Femur (tissue), 1 donor: ENCODE measurements at regions not wholly inside any gene's neighbourhood (a gene's known extent, or its start where the extent isn't known, plus 50 kb on each side); places are given as distances from the start of the nearest gene placed in this dataset.
A peak's percentile ranks its signal among the peaks of the same experiment; 100 is the strongest.
"Not testable (repeated sequence)": the region's sequence is repeated elsewhere in the genome, so short reads cannot be mapped to it uniquely, and the experiment has no call there.

ENCODE experiments used
- DNase-seq: peaks from one replicate; pipeline ENCODE4 v3.0.0-alpha.2; 2017

DNA sequence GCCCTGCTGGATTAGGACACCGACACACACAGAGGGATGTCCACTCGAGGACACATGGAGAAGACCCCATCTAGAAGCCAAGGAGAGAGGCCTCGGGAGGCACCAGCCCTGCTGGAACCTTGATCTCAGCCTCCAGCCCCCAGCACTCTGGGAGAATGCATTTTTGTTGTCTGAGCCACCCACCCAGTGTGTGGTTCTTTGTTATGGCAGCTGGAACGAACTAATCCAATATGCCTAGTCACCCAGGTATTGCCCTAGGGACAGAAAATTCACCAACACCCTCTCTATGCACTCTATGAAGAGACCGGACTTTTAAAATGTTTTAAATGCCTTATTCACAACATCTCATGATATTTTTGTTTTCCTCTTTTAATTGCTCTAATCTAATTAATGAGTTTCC is 117.4 kb downstream of the CRYAA start:
- DNase-seq, result no peak

DNA sequence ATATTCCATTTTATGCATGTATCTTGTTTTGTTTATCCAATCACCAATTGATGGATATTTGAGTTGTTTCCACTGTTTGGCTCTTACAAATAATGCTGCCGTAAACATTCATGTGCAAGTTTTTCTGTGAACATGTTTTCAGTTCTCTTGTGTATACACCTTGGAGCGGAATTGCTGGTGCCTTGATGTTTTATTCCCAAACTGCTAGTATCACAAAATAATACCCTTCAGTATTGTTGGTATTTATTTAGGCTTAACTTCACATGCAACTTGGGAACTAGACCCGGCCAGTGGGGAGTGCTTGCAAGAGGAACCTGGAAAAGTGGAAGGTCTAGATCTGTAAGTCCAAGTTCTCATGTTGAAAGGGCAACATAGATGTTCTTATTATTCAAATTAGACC is 115.9 kb downstream of the CRYAA start:
- no peak for DNase-seq

DNA sequence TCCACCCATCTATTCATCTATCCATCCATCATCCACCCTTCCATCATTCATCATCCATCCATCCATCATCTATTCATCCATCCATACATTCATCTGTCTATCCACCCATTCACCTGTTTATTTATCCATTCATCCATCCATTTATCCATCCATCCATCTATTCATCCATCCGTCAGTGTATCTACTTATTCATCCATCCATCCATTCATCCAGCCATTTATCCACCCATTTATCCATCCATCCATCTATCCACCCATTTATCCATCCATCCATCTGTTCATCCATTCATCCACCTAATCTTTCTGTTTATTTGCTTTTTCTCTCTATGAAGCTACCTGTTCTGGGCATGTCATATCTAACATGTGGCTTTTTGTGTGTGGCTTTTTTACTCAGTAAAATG is 115.4 kb downstream of the CRYAA start:
- no peak for DNase-seq

DNA sequence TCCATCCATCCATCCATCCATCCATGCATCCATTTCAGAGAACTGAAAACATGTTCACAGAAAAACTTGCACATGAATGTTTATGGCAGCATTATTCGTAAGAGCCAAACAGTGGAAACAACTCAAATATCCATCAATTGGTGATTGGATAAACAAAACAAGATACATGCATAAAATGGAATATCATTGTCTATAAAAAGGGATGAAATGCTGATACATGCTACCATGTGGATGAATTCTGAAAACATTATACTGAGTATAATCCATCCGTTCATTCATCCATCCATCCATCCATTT is 115.1 kb downstream of the CRYAA start:
- not testable (repeated sequence) for DNase-seq

DNA sequence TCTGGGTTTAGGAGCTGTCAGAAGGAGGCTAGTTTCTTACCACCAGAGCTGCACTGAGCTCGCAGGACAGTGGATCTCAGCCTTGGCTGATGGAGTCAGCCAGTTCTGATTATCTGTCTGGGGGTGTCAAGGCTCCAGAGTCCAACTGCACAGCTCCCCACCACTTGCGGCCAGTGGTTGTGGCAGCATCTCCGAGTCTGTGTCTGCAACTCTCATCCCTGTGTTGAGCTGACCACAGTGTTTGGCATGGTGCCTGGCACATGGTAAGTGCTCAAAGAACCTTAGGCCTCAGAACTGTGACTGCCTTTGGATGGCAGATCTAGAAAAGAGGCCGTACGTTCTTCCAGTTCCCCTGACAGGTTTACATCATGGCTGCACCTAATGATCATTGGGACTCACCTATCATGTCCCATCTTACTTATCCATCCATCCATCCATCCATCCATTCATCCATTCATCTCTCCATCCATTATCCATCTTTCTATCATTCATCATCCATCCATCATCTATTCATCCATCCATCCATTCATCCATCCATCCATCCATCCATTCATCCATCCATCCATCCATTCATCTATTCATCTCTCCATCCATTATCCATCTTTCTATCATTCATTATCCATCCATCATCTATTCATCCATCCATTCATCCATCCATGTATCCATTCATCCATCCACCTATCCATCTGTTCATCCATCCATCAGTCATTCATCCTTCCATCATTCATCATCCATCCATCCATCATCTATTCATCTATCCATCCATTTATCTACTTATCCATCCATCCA is 114.5 kb downstream of the CRYAA start:
- DNase-seq, result no peak

DNA sequence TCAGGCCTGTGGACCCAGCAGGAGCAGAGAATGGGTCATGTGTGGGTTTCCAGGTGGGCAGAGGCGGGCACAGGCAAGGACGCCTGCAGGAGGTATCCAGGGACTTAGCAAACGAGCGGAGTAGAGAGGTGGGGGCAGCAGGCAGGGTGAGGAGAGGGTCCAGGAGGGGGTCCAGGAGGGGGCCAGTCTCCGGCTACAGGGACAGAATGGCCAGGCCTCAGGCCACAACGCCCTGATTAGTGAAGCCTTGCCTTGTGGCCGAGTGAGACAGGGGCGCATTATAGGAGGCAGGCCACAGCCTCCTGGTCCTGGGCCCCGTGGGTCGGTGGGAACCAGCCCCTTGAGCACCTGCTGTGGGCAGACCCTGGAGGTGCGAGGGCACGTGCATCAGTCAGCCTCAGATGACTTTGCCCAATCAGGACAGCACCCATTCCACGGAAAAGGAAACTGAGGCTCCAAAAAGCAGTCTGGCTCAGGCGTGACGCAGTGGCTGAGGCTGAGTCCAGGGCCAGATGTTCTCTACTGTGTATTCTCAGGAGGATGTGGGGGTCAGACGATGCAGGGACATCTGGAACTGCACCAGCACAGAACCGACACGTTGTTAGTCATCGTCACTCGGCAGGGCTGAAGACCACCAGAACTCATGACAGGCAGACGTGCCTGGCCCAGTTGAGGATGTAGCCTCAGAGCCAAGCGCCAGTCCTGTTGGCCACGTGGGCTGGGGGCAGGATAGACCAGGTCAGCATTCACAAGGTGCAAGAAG is 113.7 kb downstream of the CRYAA start:
- no peak for DNase-seq

DNA sequence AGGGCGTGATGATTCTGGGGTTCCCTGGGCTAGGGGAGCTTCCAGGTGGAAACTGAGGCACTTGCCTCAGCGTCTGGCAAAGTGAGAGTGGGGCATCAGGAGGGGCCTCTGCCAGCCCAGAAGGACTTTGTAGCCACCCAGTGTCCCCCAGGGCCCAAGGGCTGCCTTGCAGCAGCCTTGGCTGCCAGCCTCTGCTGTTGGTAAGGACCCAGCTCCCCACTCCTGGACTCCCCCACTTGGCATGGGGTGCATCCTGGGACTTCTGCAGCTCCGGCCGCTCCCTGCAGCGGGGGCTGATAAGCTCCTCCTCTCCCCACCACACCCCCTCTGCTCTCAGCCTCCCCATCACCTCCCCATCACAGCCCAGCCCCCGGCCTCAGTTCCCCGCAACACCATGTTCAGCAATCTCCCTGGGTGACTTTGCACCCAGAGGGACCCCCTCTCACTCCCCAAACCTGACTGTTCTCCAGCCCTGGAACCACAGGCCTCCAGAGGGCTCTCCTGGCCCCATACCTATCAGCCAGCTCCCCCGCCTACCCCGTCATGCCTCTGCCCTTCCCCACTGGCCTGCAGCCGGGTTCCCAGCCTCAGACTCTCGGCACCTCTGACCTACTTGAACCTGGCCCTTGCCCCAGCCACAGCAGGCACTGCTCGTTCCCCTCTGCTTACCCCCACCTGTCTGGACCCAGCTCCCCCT is 113.0 kb downstream of the CRYAA start:
- DNase-seq, result no peak

DNA sequence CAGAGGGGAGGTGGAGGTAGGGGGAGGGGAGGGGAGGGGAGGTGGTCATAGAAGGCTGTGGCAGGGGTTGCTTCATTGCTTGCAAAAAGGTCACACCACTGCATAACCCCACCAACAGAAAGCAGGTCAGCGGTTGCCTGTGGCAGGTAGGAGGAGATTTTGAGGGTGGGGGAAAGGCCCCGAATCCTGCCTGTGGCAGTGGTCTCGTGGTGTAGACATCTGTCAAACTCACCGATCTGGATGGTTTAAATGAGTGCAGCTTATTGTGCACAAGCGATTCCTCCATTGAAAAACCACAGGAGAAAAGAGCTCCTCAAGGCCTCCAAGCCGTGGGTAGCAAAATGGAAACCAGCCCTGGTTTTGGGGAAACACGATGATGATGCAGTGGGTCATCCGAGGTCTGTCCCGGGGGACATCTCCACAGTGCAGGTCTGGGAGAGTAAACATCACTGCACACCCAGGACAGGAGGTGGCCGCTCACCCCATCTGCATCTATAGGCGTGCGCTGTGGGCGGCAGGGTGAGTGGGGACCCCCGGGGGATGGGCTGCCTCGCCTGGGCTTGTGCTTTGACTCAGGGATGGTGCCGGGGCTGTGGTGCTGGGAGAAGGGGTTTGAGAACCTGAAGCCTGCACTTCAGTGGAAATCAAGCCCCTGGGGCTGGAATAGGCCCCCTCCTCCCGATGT is 112.3 kb downstream of the CRYAA start:
- DNase-seq, result no peak

DNA sequence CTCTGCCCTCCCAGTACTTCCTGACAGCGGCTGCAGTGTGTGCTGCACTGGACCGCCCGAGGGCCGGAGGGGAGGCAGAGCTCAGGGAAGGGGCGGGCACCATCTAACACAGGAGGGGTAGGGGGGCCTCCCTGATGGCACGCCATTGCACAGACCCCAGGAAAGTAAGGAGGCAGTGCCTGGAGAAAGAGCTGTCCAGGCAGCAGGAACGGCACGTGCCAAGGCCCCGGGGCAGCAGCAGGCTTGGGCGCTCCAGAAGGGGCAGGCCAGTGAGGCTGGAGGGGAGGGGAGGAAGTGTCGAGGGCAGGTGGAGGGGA is 110.7 kb downstream of the CRYAA start:
- no peak for DNase-seq

DNA sequence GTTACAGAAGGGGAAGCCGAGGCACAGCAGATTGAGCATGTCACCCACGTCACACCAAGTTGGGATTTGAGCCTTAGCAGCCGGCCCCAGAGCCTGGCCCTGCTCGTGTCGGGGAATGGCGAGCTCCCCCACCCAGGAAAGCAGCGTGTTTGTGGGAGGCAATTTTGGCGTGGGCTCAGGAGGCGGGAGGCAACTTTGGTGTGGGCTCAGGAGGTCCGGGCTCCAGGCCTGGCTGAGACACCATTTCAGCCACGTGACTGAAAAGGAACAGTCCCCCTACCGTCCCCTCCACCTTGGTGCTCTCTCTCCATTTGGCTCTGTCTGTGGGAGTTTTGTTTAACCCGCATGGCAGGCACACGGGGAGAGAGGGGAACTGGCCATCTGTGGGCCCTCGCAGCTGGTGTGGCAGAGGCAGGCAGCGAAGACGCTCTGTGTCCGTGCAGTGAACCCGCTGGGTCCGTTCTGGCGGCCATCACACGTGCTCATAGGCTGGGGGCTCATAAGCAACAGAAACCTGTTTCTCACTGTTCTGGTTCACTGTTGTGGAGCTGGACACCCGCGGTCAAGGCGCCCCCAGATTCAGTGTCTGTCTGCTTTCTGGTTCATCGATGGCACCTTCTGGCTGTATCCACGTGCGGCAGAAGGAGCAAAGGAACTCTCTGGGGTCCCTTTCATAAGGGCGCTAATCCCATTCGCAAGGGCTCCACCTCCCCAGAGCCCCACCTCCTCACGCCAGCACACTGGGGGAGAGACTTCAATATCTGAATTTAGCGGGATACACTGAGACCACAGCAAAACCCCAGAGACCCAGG is 110.2 kb downstream of the CRYAA start:
- no peak for DNase-seq

DNA sequence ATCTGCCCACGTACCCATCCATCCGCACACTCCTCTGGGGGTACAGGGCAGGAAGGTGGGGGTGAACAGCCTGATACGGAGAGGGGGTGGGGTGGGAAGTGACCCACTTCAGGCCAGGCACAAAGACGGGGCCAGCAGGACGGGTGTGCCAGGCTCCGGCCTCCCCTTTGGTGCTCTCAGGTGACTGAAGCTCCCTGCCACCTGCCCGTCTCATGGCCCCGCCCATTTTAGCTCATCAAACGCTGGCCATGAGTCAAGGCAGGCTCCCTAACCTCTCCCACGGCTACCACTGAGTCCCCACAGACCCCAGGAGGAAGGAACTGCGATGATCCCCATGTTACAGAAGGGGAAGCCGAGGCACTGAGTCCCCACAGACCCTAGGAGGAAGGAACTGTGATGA is 109.6 kb downstream of the CRYAA start:
- DNase-seq, result no peak

DNA sequence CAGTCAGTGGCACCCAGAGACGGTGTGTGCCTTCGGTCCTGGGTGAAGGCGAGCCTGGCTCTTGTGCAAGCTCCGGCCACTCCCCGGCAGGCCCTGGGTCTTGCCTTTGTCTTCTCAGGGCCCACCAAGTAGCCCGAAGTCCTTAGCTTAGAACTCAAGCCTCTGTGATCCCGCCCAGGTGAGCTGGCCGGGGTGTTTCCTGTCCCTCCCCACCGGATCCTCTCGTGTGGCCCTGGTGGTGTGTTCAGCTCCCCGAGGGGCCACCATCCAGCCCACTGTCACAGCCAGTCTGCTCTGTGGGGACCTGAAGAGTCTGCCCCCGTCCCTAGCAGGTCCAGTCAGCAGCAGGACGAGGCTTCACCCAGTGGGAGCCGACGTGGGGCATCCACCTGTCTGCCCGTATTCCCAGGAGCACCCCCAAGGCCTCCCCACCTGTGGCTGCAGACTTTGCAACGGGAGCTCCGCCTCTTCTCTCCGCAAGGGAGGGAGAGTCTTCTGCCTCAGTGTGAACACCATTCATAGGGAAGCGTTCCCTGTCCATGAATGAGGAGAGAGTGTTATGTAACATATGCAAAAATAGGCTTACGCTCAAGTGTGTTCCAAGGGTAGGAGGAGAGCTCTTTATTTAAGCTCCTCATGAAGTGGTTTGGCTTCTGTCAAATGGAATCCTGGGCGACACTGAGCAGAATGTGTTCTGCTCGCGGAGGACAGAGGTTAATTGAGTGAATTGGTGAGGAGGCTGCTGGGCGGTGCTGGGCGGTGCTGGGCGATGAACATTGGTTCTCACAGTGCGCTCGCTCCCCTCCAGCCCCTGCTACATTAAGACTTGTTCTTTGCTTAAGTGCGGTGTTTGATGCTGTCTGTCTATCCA is 108.9 kb downstream of the CRYAA start:
- no peak for DNase-seq

DNA sequence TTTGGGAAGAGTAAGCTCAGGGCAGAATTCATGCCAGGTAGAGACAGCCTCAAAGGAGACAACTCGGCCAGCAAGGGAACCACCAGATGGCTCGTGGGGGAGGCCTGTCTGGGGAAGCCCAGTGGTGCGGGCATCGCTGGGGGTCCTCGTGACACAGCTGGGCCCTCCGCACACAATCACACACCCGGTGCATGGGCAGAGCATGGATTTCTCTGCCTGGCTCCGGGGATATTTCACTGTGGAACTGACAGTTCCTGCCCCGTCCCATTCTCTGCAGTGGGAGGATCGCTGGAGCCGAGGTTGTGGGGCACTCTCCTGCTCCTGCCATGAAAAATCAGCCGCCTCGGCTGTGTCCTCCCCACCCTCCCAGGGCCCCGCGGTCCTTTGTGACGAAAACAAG is 108.0 kb downstream of the CRYAA start:
- no peak for DNase-seq

DNA sequence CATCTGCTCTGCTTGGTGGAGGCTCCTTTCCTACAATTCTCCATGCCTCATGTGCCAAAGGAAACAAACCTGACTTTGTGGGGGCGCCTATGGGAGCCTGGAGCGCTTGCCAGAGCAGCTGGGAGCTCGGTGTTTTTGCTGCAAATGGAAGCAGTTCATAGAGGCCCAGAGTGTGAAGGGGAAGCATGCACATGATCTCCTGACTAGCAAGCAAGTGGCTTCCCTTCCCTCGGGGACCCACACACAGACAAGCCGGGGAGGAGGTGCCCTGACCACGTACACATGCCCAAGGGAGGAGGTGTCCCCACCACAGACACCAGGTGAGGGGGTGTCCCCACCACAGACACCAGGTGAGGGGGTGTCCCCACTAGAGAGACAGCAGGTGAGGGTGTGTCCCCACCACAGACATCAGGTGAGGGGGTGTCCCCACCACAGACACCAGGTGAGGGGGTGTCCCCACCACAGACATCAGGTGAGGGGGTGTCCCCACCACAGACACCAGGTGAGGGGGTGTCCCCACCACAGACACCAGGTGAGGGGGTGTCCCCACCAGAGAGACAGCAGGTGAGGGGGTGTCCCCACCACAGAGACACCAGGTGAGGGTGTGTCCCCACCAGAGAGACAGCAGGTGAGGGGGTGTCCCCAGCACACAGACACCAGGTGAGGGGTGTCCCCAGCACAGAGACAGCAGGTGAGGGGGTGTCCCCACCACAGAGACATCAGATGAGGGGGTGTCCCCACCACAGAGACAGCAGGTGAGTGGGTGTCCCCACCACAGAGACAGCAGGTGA is 106.8 kb downstream of the CRYAA start:
- peak; percentile 64 for DNase-seq

DNA sequence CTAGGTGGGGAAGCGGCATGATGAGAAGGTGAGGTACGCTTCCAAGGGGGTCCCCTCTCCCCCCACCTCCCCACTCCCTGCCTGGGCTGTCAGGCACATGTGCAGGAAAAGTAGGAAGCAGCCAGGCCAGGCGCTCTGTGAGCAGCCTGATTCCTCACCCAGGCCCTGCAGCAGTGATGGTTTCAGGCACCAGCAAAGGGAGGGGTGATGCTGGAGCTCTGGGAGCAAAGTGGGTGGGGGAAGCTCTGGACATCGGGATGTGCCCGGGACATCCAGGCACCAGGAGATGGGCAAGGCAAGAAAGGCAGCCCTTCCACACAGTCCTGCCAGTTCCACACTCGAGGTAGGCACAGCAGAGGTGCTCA is 106.1 kb downstream of the CRYAA start:
- no peak for DNase-seq

DNA sequence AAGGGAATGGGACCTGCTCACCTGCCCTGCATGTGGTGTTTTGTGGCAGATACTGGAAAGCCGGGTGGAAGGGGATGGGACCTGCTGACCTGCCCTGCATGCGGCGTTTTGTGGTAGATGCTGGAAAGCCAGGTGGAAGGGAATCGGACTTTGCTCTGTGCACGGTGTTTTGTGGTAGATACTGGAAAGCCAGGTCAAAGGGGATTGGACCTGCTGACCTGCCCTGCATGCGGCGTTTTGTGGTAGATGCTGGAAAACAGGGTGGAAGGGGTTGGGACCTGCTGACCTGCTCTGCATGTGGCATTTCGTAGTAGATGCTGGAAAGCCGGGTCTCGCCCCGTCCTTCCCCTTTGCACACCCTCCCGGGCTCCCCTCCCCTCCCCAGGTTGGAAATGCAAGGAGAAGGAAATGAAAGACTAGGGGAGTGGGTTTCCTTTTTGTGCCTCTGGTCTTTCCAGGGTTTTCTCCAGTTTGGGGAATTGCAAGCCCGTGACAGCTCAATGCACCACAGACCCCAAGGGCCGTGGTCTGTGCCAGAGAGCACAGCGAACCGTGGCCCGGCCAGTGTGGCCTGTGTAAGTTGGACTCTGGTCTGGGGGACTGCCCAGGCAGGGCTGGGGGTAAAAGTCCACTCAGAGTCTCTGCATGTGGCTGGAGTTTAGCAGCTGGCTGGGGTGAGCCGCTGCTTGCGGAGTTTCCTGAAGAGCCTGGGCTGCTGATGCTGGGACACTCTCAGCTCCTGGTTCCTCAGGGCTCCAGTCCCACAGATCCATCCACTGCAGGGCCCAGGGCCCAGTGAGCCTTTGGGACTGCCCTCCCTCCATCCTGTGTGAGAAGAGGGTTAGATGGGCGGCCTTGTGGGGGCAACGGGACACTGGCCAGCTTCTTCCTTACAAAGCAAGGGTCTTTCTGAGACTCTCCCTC is 105.5 kb downstream of the CRYAA start:
- no peak for DNase-seq

DNA sequence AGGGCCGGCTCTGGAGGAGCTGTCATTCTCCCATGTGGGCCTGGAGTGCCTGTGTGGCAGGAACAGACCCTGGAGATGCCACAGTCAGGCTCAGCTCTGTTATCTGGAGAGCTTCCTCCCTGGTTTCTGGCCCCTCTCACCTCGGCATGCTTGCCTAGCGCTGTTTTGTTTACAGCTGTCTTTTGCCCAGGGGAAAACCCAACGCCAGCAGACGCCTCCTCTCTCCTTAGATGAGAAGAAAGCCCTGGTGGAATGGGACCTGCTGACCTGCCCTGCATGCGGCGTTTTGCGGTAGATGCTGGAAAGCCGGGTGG is 104.9 kb downstream of the CRYAA start:
- no peak for DNase-seq

DNA sequence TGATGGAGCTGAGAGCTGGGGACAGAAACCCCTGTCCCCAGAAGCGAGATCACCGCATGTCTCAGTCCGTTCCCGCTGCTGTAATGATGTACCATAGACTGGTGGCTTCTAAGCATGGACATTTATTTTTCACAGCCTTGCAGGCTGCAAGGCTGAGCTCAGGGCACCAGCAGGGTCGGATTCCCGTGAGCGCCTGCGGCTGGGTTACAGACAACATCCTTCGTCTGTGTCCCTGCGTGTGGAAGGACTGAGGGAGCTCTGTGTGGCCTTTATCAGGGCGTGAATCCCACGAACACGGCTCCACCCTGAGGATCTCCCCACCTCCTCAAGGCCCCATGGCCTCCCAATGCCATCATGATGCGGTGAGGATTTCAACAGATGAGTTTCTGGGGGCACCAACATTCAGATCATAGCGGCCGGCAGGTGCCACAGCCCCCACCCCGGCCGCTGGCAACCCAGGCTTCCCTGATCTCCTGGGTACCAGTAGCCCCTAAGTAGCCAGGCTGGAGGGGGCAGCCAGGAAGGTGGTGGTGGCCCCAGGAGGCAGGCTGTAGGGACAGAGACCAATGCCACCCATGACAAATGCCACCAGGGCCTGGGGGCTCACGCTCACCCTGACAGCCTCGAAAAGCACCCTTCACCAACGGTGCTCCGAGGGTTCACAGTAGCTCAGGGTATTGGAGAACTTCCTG is 104.4 kb downstream of the CRYAA start:
- no peak for DNase-seq

DNA sequence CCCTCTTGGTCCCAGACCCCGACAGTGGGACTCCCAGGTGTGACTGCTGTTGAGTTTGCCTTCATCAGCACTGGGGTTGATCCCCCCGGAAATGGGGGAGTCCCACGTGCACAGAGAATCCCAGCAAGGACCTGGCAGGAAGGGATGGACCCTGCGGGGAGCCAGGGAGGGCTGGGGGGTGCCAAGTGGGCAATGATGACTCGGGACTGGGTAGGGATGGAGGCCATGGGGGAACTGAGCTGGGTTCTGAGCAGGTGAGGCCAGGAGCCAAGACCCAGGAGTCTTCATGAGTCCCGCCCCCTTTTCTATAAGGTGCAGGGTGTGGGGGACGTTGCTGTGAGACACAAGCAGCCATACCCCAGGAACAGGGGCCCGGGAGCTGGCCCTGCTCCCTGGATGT is 103.8 kb downstream of the CRYAA start:
- DNase-seq, result no peak
